ENCODE measurements at regions not wholly inside any gene's neighbourhood (a gene's known extent, or its start where the extent isn't known, plus 50 kb on each side); places are given as distances from the start of the nearest gene placed in this dataset.

DNA sequence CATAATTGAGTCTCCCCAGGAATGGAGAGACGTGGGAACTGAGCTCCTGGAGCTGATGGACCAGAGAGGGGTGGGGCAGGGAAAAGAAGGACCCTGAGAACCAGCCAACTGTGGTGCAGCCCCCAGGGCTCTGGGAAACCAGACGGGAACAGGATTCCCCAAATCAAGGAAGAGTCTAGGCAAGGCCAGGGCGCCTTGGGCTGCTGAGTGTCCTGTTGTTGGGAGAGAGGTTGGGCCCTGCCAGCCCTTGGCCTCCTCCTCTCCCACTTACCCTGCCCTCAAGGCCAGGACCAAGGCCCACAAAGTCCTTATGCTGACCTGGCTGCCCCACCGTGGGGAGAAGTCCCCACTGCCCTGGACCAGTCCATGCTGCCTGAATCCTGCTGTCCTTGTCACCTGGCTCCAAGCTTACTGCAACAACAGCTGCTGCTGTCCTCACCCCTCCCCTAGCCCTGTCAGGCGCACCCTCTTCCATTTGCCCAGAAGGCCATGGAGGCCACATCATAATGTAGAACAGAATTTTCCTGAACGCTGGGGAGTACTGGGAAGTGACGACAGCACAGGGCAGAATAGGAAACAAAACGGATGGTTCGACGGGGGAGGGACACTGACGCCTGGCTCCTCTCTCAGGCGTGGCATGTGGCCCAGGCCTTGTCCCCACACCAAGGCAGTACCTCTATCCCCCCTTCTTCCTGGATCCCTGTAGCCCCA is 132.9 kb upstream of the ZMIZ1 start:
- TF ChIP-seq, protein P1, sequence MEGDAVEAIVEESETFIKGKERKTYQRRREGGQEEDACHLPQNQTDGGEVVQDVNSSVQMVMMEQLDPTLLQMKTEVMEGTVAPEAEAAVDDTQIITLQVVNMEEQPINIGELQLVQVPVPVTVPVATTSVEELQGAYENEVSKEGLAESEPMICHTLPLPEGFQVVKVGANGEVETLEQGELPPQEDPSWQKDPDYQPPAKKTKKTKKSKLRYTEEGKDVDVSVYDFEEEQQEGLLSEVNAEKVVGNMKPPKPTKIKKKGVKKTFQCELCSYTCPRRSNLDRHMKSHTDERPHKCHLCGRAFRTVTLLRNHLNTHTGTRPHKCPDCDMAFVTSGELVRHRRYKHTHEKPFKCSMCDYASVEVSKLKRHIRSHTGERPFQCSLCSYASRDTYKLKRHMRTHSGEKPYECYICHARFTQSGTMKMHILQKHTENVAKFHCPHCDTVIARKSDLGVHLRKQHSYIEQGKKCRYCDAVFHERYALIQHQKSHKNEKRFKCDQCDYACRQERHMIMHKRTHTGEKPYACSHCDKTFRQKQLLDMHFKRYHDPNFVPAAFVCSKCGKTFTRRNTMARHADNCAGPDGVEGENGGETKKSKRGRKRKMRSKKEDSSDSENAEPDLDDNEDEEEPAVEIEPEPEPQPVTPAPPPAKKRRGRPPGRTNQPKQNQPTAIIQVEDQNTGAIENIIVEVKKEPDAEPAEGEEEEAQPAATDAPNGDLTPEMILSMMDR (IDR thresholded peaks at IDR 0.05 in 4 of 5, conservative IDR thresholded peaks at IDR 0.05 in 1 of 5): no peak
- no peak for TF ChIP-seq POLR2A (IDR thresholded peaks at IDR 0.05)

Data from gastrocnemius medialis (tissue), 4 donors.